Epidermal melanocyte (primary cell): ENCODE measurements at regions not wholly inside any gene's neighbourhood (a gene's known extent, or its start where the extent isn't known, plus 50 kb on each side); places are given as distances from the start of the nearest gene placed in this dataset.

Experiments
- DNase-seq: peaks from one replicate; pipeline ENCODE4 v3.0.0; 2011; ENCODE audit warnings: low spot score; ENCODE audit not compliant: insufficient read length

DNA sequence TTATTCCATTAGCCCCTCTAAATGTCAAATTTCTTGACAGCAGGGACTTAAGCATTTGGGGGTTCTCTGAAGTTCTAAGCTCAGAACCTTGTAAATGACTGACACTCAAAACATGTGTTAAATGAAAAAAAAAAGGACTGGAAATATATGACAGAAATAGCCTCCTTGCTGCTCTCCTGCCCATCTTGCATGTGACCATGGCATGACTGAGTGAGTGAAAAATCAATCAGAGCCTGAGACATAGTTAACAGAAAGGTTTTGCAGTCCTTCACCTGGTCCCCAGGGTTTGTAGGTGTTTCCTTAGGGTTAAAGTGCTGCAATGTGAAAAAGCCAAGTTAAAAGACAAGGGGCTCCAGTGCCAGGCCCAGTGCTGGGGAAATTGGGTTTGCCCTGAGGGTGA is 168.1 kb downstream of the ZBTB18 start:
- no peak for DNase-seq

DNA sequence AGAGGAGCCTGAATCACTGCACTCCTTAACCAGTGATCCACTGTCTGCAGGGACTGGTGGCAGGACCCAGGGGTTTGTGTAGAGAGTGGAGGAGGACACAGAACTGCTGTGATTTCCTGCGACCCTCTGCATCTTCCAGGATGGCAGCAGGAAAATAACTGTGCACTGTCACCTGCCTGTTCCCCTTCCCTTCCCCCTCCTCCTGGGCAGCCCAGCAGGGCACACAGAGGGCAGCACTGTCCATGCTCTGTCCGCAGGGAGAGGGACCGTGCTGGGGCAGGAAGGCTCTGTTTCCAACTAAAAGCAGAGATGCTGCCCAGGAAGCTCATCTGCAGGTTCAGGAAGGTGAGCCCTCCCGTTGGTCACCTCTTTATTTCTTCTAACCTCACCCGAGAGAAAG is 168.7 kb downstream of the ZBTB18 start:
- no peak for DNase-seq

DNA sequence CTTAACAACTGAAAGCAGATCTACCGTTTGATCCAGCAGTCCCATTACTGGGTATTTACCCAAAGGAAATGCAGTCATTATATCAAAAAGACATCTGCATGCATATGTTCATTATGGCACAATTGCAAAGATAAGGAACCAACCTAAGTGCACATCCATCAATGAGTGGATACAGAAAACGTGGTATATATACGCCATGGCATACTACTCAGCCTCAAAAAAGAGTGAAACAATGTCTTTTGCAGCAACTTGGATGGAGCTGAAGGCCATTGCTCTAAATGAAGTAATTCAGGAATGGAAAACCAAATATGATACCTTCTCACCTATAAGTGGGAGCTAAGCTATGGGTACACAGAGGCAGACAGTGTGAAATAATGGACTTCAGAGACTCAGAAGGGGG is 169.3 kb downstream of the ZBTB18 start:
- no peak for DNase-seq

DNA sequence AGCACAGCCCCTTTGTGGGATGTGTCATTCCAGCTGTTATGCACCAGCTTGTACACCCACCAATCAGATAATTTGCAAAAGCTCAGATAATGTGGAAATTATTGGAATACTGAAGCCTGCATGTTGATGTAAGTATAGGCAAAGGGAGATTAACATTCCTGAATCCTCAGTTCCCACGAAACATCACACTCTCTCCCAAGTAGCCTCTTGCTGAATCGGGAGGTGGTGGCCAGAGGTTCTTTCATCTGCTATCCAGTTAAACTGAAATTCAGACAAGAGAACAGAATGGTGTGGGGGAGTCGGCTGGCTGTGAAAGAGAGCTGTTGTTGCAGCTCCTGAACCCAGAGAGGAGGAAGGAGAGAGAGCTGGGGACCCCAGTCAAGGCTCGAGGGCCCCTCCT is 170.9 kb downstream of the ZBTB18 start:
- no peak for DNase-seq

DNA sequence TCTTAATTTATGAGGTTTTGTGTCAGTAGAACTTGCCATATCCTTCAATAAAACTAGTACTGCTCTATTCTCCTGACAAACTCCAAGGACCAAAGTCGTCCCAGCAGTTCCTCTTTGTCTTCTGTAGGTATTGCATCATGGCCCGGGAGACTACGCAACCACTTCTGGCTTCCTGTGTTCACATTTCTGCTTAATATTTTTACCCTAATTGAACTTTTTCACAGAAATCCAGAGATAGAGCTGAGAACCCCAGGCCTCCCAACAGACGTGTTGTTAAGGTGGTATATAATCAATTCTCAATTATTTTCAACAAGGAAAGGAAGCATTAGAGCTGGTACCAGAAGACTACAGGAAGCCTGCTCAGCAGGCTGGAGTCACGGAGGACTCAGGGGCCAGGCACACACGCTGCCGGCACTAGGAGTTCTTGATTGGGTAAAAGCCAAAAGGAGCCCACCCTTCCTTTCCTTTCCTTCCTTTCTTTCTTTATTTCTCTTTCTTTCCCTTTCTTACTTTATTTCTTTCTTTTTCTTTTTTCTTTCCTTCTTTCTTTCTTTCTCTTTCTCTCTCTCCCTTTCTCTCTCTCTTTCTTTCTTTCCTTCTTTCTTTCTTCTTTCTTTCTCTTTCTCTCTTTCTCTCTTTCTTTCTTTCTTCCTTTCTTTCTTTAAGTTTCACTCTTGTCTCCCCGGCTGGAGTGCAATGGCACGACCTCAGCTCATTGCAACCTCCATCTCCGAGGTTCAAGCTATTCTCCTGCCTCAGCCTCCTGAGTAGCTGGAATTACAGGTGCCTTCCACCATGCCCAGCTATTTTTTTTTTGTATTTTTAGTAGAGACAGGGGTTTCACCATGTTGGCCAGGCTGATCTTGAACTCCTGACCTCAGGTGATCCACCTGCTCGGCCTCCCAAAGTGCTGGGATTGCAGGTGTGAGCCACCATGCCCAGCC is 173.7 kb downstream of the ZBTB18 start:
- DNase-seq: no peak

DNA sequence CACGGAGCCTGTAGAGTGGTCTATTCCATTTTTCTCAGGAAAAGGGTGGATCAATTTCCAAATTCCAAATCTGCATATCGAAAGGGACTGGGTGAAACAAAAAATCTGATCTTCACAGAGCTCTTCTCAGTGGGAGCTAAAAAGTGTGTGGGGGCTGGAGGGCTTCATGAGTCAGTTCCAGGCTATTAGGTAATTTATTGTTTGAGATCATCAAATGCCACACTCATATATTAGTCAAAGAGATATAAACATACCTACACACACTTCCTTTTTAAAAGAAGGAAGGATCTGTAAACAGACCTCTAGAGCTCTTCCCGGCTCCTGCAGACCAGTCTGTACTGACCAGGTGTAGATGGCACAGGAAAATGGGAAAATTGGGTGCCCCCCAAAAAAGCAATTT is 175.4 kb downstream of the ZBTB18 start:
- no peak for DNase-seq

DNA sequence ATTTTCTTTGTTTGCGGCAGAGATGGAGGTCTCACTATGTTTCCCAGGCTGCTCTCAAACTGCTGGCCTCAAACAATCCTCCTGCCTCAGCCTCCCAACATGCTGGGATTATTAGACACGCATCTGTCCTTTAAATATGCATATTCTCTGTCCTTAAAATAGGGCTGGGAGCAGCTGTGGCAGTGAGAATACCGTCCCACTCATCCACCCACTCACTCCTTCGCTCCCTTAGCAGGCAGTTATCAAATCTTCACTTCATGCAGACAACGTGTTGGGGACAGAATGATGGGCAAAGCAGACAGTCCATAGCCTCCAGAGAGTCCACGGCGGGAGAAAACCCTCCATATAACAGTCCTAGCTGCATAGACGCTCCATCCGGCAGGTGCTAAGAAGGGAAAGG is 179.4 kb downstream of the ZBTB18 start:
- no peak for DNase-seq

DNA sequence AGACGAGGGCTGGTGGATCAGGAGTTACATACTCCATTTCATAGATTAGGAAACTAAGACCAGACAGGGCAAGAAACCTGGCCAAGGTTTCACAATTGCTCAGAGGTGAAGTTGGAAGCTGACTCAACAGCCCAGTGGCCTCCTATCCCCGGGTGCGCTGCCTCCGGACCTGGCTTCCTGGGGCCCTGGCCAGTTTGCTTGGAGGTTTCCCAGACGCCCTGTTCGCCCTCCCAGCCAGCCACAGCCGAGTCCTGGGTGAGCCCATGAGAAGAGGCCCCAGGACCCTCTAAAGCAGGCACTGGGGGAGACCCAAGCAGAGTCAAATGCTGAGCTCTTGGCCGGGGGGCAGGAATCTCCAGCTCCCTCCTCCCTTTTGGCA is 180.1 kb downstream of the ZBTB18 start:
- DNase-seq: no peak

DNA sequence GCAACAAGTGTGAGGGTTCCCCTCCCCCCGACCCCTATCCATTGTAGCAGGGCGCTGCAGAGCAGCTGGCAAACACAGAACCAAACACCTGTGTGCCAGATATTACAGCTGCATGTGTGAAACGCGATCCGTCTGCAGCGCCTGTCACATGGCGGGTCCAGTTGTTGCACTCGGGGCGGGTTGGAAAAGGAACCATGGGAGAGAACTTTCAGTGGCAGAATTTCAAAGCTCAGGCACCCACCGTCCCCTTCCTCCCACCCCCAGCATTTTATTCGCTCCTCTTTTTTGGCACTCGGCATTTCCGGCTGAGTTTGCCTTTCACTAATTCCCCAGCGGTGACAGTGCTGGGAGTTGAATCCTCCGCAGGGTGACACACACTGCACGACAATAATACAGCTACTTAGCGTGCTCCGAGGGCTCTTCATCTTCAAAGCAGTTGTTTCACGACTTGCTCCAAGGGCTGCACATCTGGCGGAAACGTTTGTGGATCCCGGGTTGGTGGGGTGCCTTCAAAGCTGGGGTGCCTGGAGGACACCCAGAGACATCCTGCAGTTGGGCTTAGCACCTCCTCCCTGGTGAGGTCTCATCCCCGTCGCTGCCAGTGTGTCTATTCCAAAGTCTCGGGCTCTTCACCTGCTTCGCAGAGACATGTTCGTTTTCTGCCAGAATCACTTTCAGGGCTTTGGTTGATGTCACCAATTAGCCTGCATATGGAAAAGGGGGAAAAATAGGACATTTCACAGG is 180.7 kb downstream of the ZBTB18 start:
- DNase-seq: no peak

DNA sequence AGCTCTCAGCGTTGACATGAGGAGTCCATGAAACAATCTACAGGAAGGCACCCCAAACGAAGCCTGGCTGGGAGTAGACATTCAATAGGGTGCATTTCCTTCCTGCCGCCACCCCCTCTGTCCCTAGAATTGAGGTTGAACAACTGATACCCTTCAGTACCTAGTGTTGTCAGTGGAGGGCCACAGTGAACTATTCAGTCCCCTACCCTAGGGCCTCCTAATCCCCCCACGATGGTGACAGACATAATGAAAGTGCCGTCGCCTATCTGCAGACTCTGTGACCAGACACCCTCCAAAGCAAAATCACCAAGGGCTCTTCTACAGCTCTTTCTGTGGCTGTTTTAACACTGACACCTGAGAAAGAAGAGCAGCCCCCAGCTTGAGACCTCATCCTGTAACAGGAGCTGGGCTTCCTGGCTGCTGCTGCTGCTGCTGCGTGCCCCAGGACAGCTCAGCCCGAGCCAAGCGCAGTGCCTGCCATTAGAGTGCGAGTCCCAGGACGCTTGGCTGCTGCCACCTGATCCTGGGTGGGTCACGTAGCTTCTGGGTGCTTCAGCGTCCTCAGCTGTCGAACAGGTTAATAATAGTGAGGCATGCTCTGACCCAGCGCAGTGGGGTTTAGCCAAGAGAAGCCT is 183.0 kb downstream of the ZBTB18 start:
- DNase-seq: no peak

DNA sequence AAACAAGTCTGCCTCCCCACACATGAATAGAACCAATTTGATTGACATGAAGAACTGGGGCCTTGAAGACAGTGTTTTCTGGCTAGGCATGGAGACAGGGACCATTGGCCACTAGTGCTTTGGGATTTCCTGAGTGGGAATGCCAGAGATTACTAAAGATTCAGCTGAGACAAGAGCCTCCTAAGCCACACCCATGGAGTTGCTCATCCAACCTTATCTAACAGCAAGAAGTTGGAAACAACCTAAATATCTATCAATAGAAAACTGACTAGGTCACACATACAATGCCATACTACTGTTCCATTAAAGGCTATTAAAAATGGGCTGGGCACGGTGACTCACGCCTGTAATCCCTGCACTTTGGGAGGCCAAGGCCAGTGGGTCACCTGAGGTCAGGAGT is 184.1 kb downstream of the ZBTB18 start:
- DNase-seq: no peak

DNA sequence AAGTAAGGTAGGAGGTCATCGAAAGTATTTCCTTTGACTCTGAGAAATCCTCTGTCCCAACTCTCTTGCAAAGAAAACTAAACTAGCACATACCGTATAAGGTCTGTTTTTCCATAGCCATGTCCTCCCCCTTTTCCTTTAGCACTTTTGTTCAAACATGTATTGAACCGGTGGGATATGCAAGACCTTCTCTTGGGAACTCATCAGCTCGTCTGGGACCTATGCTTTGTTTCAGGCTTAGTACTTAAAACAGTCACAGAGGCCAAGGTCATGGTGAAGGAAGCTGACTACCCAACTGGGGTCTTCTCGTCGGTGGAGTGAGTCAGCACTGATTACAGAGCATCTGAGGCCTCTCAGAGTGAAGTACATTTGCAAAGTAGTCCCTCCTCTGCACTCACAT is 185.0 kb downstream of the ZBTB18 start:
- DNase-seq: no peak

DNA sequence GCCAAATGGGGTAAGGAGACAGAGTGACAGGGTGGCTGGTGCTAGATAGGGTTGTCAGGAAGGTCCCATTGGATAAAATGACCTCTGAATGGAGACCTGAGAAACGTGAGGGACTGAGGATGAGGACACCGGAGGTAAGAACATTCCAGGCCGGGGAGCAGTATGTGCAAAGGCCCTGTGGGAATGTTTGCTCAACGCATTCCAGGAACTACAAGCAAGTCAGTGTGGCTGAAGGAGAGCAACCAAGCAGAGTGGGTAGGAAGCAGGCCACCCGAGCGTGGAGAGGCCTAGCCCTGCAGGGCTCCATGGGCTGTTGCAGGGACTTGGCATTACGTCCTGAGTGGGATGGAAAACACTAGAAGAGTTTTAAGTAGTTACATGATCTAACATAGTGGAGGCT is 185.6 kb downstream of the ZBTB18 start:
- DNase-seq: no peak

DNA sequence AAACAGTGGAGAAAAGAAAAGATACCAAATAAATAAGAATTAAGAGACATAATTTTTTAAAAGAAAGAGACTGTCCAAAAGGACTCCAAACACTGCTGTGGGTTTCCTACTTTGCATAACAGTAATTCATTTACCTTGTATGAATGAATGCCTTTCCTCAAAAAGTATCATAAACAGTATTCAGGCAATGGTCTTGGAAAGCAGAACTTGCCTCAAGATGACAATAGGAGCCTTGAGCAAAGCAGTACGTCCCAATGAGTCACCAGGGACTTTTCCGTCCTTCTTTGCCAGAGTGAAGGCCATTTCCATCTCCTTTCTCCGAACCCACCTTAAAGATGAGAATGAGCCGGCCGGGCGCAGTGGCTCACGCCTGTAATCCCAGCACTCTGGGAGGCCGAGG is 186.4 kb downstream of the ZBTB18 start:
- DNase-seq: no peak

DNA sequence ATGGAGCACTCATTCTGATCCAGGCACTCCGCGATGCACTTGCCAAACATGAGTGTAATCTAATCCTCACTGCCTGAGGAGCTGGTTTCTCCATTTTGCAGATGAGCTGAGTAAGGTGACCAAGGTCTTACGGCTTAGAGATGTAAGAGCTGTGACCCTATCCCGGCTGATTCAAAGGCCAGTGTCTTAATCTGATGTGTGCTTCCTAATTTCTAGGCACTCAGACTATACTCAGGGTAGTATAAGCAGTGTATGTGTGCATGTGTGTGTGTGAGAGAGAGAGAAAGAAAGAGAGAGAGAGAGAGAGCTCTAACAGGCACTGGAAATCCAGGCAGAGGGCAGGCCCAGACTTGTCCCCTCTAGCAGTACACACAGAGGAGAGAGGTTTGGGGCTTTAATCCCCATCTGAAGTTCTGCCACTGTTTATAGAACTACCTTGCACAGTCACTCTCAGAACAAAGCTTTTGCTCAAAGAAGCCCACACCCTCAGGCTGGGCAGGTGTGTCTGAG is 188.2 kb downstream of the ZBTB18 start:
- no peak for DNase-seq

DNA sequence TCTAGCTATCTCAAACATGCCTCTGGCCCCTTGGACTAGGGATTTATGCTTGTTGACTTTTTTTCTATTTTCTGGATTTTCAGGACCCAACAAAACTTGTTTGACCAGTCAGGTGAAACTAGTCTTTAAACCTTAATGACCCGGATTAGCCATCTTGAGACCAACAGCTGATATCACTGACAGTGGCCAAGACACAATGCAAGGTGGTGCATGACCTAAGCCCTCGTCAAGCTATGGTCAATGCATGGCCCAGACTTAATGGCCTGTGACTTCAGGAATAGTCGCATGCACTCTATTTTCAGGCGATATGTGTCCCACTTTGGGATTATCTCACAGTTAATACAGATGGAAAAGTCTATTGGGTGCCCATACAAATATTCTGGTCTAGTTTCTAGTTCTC is 190.4 kb downstream of the ZBTB18 start:
- no peak for DNase-seq

DNA sequence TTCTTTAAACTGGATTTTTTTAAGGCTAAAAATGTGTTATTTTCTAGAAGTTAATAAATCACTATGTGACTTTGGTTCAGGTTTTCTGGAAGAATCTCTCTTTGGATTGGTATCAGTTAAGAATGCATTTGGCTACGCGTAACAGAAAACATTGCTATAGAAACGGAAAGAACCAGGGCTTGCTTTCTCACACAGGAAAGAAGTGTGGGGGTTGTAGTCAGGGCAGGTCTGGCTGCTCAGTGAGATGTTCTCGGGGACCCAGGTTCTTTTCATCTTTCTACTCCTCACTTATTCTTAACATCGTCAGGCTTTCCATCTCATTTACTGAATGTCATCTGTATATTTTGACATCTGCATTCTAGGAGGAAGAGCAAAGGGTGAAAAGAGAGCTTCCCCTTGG is 191.4 kb downstream of the ZBTB18 start:
- no peak for DNase-seq

DNA sequence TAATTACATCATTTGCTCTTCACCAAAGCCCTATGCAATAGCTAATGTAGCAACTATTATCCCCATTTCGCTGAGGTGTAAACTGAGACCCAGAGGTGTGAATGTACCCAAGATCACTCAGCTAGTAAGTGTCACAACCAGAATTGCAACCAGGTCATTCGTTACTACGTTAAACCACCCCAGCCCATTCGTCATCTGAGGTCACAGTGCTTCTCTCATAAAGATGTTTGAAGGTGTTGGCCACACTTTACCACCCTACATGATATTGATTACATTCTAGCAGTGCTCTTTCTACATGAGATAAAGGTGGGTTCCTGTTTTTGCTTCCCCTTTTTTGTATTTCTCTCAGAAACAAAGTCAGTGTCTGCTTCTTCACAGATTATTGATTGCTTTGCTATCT is 195.3 kb downstream of the ZBTB18 start:
- no peak for DNase-seq

DNA sequence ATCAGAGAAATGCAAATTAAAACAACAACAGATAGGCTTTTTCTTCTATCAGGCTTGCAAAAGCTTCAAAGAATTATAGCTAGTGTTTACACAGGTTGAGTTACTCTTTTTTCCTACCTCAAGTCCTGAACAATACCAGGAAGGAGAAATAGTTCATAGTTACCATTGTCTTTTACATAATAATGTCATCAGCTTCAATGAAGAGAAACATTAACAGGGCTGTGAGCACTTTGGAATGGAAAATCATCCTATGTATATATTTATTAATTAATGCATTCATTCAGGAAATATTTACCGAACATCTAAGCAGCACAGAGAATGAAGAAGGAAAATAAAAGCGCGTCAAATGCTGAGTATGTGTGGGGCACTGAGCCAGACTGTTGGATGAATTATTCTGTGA is 197.3 kb downstream of the ZBTB18 start:
- DNase-seq: no peak

DNA sequence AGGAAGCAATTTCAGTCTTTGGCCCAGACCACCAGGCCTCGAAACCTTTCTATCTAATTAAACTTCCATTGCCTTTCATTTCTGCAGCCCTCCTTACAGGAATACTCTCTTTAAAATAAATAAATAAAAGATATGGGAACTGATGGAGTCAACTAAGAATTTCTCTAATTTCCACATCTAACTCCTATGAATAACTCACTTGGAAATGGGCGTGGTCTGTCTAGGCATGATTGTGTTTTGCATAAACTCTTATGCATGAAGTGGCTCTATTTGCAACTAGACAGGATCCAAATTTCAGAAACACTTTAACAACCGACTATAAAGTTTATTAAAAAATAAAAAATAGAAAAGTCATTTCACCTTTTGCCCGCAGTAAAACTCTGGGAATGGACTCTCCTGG is 199.5 kb downstream of the ADSS2 start:
- no peak for DNase-seq

DNA sequence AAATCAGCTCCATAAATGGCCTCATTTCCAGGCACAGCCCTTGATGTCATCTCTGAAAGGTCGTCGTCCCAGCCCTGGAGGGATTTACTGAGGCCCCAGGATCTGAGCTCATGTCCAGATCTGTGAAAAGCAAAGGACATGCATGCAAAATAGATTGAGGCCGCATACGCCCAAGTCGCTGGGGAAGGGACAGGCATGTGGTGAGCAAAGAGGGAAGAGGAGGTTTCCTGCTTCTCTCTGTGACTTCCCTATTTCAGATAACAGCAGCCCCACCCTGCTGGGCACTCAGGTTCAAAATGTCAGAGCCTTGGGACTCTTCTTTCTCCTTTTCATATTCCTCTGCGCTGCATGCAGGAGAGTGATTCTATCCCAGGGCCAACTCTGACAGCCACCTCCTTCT is 197.2 kb downstream of the ADSS2 start:
- no peak for DNase-seq

DNA sequence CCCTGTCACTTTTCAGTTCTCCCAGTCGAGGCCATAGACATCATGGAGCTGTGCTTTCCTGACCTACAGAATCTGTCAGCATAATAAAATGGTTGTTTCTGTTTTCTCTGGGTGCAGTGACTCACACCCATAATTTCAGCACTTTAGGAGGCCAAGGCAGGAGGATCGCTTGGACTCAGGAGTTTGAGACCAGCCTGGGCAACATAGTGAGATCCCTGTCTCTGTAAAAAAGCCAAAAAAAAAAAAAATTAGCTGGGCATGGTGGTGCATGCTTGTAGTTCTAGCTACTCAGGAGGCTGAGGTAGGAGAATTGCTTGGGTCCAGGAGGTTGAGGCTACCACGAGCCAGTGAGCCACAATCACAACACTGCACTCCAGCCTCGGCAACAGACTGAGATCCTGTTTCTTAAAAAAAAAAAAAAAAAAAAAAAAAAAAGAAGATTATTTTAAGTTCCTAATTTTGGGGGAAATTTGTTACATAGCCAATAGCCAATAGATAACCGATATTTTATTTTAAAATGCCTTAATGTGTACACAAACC is 196.2 kb downstream of the ADSS2 start:
- no peak for DNase-seq
